ENCODE measurements at regions not wholly inside any gene's neighbourhood (a gene's known extent, or its start where the extent isn't known, plus 50 kb on each side); places are given as distances from the start of the nearest gene placed in this dataset.

- DNase-seq, result no peak
Measured at GRCh38 chr4:181517491-181517890, 725.7 kb upstream of the TENM3 start.

GRCh38 chr4:181520790-181521189 is 722.4 kb upstream of the TENM3 start:
- DNase-seq, result no peak

GRCh38 chr4:181523973-181524372 is 719.2 kb upstream of the TENM3 start:
- DNase-seq, result no peak

- DNase-seq, result no peak
Measured at GRCh38 chr4:181524499-181524898, 718.7 kb upstream of the TENM3 start.

GRCh38 chr4:181525634-181526033 is 717.6 kb upstream of the TENM3 start:
- DNase-seq, result no peak

GRCh38 chr4:181528570-181529184 is 714.5 kb upstream of the TENM3 start:
- no peak for DNase-seq

- DNase-seq, result no peak
Measured at GRCh38 chr4:181529537-181529936, 713.7 kb upstream of the TENM3 start.

- DNase-seq, result no peak
Measured at GRCh38 chr4:181536196-181536746, 706.9 kb upstream of the TENM3 start.

GRCh38 chr4:181536811-181537434 is 706.3 kb upstream of the TENM3 start:
- no peak for DNase-seq

- DNase-seq, result no peak
Measured at GRCh38 chr4:181538431-181538830, 704.8 kb upstream of the TENM3 start.

- no peak for DNase-seq
Measured at GRCh38 chr4:181541396-181541795, 701.8 kb upstream of the TENM3 start.

GRCh38 chr4:181548873-181549575 is 694.2 kb upstream of the TENM3 start:
- no peak for DNase-seq

GRCh38 chr4:181549576-181550188 is 693.5 kb upstream of the TENM3 start:
- no peak for DNase-seq

- no peak for DNase-seq
Measured at GRCh38 chr4:181550381-181550780, 692.8 kb upstream of the TENM3 start.

- no peak for DNase-seq
Measured at GRCh38 chr4:181559637-181560036, 683.6 kb upstream of the TENM3 start.

- no peak for DNase-seq
Measured at GRCh38 chr4:181562399-181562798, 680.8 kb upstream of the TENM3 start.

- DNase-seq, result no peak
Measured at GRCh38 chr4:181564625-181565024, 678.6 kb upstream of the TENM3 start.

- DNase-seq, result no peak
Measured at GRCh38 chr4:181566490-181566889, 676.7 kb upstream of the TENM3 start.

GRCh38 chr4:181569553-181569952 is 673.6 kb upstream of the TENM3 start:
- no peak for DNase-seq

GRCh38 chr4:181578911-181579310 is 664.3 kb upstream of the TENM3 start:
- no peak for DNase-seq

- DNase-seq, result no peak
Measured at GRCh38 chr4:181579486-181579885, 663.7 kb upstream of the TENM3 start.

- no peak for DNase-seq
Measured at GRCh38 chr4:181581983-181582382, 661.2 kb upstream of the TENM3 start.

GRCh38 chr4:181582595-181582994 is 660.6 kb upstream of the TENM3 start:
- no peak for DNase-seq

Measured in activated effector memory CD4-positive, alpha-beta T cell treated with Interleukin-2 at 50 U/mL for 16 hours (primary cell).